HG03039 (cell line): ENCODE measurements at regions not wholly inside any gene's neighbourhood (a gene's known extent, or its start where the extent isn't known, plus 50 kb on each side); places are given as distances from the start of the nearest gene placed in this dataset.

ENCODE experiments used
- ATAC-seq: cut with Tn5 transposase; IDR thresholded peaks from one replicate; pipeline ENCODE4 v1.9.1; 2021; ENCODE audit warnings: mild to moderate bottlenecking, moderate library complexity; ENCODE audit not compliant: unreplicated experiment

- ATAC-seq = no peak
These were observed 82.3 kb downstream of the CEBPB start for GRCh38 chr20:50272724-50273446.

- no peak for ATAC-seq
These were observed 83.2 kb downstream of the CEBPB start for GRCh38 chr20:50273601-50274491.

GRCh38 chr20:50274570-50275430 lies 84.2 kb downstream of the CEBPB start:
- no peak for ATAC-seq

DNA sequence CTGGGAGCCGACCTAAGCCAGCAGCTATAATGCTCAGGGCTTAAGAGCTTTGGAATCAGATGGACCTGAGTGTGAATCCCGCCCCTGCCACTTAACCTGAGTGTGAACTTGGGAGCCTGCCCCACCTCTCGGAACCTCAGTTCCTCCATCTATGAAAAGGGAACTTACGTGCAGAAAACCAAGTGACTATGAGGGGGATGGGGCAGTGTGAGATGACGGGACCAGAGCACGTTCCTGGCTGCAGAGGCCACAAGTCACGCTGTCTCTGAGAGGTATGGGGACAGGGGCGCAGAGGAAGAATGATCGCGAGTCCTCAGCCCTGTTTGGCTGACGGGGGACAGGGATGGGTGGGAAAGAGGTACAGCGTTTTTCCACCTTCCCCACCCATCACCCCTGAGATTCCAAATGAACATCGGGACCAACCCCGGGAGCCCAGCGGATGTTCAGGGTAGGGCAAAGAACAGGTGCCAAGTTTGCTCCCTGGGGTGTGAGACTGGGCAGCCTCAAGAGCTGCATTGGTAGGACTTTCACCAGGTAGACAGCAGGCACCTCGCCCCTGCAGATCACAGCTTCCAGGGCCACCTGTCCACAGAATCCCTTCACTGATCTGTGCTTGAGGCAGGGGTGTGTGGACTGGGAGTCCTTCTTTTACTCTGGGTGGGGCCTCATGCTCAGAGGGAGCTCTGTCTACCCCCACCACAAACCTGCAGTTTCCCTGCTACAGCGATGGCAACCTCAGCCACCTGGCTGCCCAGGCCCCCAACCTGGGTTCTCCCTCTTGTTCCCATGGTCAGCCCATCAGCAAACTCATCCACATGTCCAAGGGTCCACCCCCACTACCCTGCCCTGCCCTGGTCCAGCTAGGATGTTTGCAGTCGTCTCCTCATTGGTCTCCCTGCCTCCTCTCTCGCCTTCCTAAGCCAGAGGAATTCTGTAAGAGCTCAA lies 85.8 kb downstream of the CEBPB start:
- no peak for ATAC-seq

DNA sequence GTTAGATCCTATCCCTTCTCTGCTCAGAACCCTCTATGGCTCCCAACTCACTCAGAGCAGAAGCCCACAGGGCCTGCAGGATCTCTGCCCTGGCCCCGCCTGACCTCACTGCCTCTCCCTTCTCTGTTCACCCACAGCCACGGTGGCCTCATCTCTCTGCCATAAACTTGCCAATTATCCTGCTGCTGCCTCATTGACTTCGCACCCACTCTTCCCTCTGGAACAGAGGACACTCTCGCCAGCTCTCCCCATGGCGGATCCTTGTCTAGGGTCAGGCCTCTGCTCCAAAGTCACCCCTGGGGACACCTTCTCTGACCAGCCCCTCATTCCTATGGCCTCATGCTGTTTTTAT lies 86.4 kb downstream of the CEBPB start:
- ATAC-seq = no peak

- ATAC-seq = no peak
These were observed 87.1 kb downstream of the CEBPB start for GRCh38 chr20:50277460-50278376.

GRCh38 chr20:50278377-50278683 lies 87.7 kb downstream of the CEBPB start:
- ATAC-seq = no peak

GRCh38 chr20:50278684-50279531 lies 88.3 kb downstream of the CEBPB start:
- no peak for ATAC-seq

DNA sequence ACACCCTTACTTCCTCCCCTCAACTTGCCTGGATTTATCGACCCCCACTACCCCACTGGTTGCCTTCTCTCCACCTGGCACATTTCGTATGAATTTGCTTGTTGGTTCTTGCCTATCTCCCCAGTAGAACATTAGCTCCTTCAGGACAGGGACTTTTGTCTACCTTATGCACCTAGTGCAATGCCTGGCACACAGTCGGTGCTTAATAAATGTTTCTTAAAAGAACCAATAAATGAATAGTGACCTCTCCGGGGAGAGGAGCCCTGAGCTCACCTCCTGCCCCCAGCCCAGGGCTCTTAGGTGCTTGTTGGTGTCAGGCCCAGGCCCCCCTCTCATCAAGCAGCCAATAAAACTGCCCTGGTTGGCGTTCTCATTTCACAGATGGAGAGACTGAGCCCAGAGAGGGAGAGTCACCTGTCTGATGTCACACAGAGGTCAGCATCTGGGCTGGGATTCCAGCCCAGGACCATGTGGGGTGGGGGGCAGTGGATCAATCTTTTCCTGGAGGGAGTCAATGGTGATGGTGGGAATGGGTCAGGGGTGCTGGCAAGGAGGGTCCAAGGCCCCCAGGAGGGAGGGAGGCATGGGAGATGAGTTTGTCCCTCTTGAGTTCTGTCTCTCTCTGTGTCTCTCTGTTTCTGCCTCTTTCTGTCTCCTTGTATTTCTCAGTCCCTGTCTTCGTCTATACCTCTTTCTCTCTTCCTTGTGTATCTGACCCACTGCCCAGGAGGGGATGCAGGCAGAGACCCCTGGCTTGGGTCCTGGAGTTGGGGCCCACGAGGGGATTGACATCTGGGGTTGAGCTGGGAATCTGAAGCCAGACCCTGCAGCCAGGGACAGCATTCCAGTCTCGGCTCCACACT lies 89.6 kb downstream of the CEBPB start:
- no peak for ATAC-seq

DNA sequence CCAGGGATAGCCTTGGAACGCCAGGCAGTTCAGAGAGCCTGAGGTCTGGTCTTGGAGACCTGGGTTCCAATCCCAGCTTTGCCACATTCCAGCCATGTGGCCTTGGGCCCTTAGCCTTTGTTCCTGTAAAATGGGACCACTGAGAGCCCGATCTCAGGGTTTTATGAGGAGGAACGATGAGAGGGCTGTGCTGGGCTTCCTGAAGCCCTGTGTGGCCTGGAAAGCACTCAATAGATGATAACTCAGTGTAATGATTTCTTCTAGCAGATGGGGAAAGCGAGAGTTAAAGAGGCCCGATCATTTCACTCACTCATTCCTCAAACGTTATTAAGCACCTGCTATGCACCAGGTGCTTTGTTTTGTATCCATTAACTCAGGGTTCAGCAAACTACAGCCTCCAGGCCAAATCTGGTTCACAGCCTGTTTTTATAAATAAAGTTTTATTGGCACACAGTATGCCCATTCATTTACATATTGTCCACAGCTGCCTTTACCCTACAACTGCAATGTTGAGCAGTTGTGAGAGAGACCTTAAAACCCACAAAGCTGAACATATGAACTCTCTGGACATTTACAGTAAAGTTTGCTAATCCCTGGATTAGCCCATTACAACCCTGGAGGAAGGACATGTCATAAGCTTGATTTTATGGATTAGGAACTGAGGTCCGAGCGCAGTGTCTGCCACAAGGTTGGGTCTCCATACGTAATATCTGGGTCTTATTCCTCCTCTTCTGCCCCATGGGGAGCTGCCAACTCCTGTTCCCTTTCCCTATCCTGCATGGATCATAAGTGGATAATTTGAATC lies 90.4 kb downstream of the CEBPB start:
- no peak for ATAC-seq

DNA sequence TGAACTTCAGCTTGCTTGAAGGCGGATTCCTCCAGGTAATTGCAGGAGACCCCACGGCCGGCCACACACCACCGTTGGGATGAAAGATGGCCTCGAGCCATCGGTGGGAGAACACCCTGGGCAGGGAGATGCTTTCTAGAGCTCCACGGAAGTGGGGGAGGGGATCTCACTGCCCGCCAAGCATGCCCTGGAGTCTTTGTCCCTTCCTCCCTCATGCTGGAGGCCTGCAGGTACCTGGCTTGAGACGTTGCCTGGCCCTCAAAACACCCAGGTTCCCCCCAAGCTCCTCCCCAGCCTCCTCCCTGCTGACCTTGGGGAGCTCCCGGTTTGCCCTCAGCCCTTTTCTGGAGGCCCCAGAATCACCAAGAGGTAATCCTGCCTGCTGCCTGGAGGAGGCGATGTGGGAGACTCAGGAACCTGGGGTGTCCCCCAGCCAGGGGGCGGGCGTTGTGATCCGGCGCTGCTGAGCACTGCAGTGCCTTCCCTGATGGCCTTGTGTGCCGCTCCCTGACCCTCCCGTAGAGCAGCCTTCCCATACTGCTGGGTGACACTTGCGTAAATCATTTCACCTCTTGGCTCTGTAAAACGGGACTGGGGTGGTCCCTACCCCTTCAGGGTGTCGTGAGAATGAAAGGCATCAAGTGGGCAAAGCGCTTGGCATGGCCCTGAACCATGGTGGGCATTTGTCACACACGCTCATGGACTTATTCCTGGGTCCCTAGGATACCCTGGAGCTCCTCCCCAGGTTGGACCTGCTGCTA lies 91.4 kb downstream of the CEBPB start:
- ATAC-seq = no peak

DNA sequence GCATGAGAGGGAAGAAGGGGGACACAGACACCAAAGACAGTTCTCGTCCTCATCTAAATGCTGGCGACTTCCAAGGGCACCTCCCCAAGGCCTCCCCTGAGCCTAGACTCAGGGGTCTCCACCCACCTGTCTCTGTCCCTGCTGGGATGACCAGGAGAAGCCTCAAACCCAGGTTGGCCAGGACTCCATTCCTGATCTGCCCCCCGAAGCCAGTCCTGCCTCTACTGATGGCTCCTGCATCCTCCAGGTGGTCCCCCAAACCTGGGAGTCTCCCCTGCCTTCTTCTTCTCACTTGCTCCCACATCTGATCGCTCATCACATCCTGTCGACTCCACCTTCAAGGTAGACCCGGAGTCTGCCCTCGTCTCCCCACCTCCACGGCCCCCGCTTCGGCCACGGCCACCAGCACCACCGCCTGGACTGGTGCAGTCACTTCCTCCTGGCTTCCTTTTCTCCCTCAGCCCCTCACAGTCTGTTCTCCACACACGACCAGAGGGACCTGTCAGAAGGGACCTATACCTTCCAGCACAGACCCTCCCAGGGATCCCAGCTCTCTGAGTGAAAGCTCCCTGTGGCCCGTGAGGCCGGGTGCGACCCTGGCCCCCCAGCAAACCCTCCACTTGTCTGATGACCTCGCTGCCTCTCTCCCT lies 92.1 kb downstream of the CEBPB start:
- ATAC-seq = no peak

GRCh38 chr20:50283370-50283769 lies 92.7 kb downstream of the CEBPB start:
- no peak for ATAC-seq

DNA sequence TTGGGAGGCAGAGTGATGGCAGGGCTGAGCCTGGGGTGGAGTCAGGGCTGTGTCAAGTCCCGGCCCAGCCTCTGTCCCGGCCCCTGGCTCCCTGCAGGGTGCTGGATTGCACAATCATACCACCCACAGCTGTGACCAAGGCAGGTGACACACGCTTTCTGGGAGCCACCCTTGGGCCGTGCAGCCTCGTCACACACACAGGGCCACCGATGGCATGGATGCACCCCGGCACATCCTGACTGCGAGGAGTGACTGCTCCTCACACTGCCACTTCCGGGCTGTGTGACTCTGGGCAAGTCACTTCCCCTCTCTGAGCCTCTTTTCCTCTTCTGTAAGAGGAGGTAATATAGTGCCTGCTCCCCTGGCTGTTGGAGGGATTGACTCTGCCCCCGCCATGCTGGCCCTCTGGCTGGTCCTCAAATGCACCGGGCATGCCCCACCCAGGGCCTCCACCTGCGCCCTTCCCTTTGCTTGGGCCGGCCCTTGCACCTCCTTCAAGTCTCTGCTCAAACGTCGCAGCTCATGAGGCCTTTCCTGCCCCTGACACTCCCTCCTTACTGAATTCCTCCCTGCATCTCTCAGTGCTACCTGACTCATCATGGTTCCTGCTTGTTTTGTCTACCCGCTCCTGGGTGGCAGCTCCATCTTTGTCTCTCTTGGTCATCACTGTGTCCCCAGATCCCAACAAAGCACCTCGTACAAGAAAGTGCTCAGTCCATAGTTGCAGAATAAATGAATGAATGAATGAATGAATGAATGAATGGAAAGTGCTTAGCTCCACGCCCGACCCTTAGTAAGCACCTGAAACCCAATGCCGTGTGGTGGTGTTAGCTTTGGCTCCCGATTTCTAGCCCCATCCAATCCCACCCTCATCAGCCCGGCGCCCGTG lies 93.5 kb downstream of the CEBPB start:
- ATAC-seq = no peak
